Vagina (tissue), 2 donors: ENCODE measurements at regions not wholly inside any gene's neighbourhood (a gene's known extent, or its start where the extent isn't known, plus 50 kb on each side); places are given as distances from the start of the nearest gene placed in this dataset.

Experiments
- CTCF ChIP-seq, 3 experiments: fragments of 450-650 bp in 2 of 3; fragments of 200-600 bp in 1 of 3; sonication (generic) in 1 of 3; IDR thresholded peaks; one replicate each; pipeline ENCODE4 v1.5.1; 2017 to 2019; ENCODE audit warnings: antibody characterized with exemption in 3 of 3, mild to moderate bottlenecking in 2 of 3, moderate library complexity in 2 of 3
- POLR2A ChIP-seq, 2 donors: fragments of 450-650 bp; IDR thresholded peaks; one replicate each; pipeline ENCODE4 v1.6.1; 2017; ENCODE audit warnings: antibody characterized with exemption in 2 of 2, mild to moderate bottlenecking in 2 of 2, moderate library complexity in 2 of 2

GRCh38 chr15:60087561-60087960, 83.5 kb downstream of the FOXB1 start:
- TF ChIP-seq CTCF (IDR thresholded peaks at IDR 0.05) (no peak), POLR2A (IDR thresholded peaks at IDR 0.05) (no peak)
